Liver (tissue), 8 donors: ENCODE measurements at regions not wholly inside any gene's neighbourhood (a gene's known extent, or its start where the extent isn't known, plus 50 kb on each side); places are given as distances from the start of the nearest gene placed in this dataset.
A peak's percentile ranks its signal among the peaks of the same experiment; 100 is the strongest.

ENCODE experiments used
- DNase-seq: peaks from one replicate; pipeline ENCODE4 v3.0.0-alpha.2; 2017; ENCODE audit warnings: low spot score
- H3K27ac ChIP-seq, 2 donors: one replicate each; pipeline ENCODE4 v1.7.0; 2013; ENCODE audit warnings: inconsistent platforms in 2 of 2, low read length in 2 of 2, control low read depth in 1 of 2, low read depth in 1 of 2, mild to moderate bottlenecking in 1 of 2
- H3K27me3 ChIP-seq, 4 donors: one replicate each; pipeline versions ENCODE4 v1.6.1 to v1.7.0; 2013; ENCODE audit warnings: low read length in 3 of 4, inconsistent platforms in 1 of 4, mild to moderate bottlenecking in 1 of 4, moderate library complexity in 1 of 4; ENCODE audit not compliant: control insufficient read depth in 4 of 4, insufficient read depth in 4 of 4
- H3K36me3 ChIP-seq, 4 donors: one replicate each; pipeline versions ENCODE4 v1.6.1 to v1.7.0; 2013; ENCODE audit warnings: low read length in 3 of 4, mild to moderate bottlenecking in 3 of 4, low read depth in 1 of 4, moderate library complexity in 1 of 4; ENCODE audit not compliant: control insufficient read depth in 4 of 4, insufficient read depth in 3 of 4
- H3K4me1 ChIP-seq, 4 donors: one replicate each; pipeline versions ENCODE4 v1.6.1 to v1.7.0; 2013; ENCODE audit warnings: low read length in 3 of 4, mild to moderate bottlenecking in 3 of 4, moderate library complexity in 1 of 4; ENCODE audit not compliant: control insufficient read depth in 4 of 4, insufficient read depth in 4 of 4
- H3K4me3 ChIP-seq, 3 donors: one replicate each; pipeline versions ENCODE4 v1.6.1 to v1.7.0; 2013; ENCODE audit warnings: low read length in 3 of 3, control low read depth in 1 of 3, low read depth in 1 of 3, mild to moderate bottlenecking in 1 of 3
- H3K9ac ChIP-seq, 2 donors: one replicate each; pipeline ENCODE4 v1.7.0; 2013; ENCODE audit warnings: low read length in 2 of 2, mild to moderate bottlenecking in 2 of 2, moderate library complexity in 2 of 2, control low read depth in 1 of 2, low read depth in 1 of 2
- H3K9me3 ChIP-seq, 4 donors: one replicate each; pipeline versions ENCODE4 v1.6.1 to v1.7.0; 2013; ENCODE audit warnings: low read length in 3 of 4; ENCODE audit not compliant: control insufficient read depth in 4 of 4
- FOXA2 ChIP-seq: IDR thresholded peaks from 2 replicates; pipeline ENCODE4 v1.6.1; 2016; ENCODE audit warnings: antibody characterized with exemption
- GABPA ChIP-seq, 2 donors: IDR thresholded peaks in 1 of 2; conservative IDR thresholded peaks in 1 of 2; 2 replicates each; pipeline ENCODE4 v1.6.1; 2016; ENCODE audit warnings: antibody characterized with exemption in 2 of 2, mild to moderate bottlenecking in 1 of 2, moderate library complexity in 1 of 2
- HNF4G ChIP-seq: IDR thresholded peaks from 2 replicates; pipeline ENCODE4 v1.6.1; 2016; ENCODE audit warnings: antibody characterized with exemption
- JUND ChIP-seq, 2 donors: IDR thresholded peaks; 2 replicates each; pipeline ENCODE4 v1.6.1; 2016; ENCODE audit warnings: antibody characterized with exemption in 2 of 2
- NR2F2 ChIP-seq: IDR thresholded peaks from 2 replicates; pipeline ENCODE4 v1.6.1; 2016; ENCODE audit warnings: antibody characterized with exemption
- RXRA ChIP-seq, 2 donors: IDR thresholded peaks; 2 replicates each; pipeline ENCODE4 v1.6.1; 2017 to 2018; ENCODE audit warnings: antibody characterized with exemption in 2 of 2, mild to moderate bottlenecking in 1 of 2
- SP1 ChIP-seq: IDR thresholded peaks from 2 replicates; pipeline ENCODE4 v1.6.1; 2018; ENCODE audit warnings: antibody characterized with exemption, mild to moderate bottlenecking
- TAF1 ChIP-seq: conservative IDR thresholded peaks from 2 replicates; pipeline ENCODE4 v1.6.1; 2016; ENCODE audit warnings: antibody characterized with exemption, mild to moderate bottlenecking
- WGBS: extraction: QIAGEN DNeasy Blood & Tissue Kit; methylation state at CpG from one replicate; pipeline ENCODE4 v1.1.7; 2013; 5-methylcytosine and 5-hydroxymethylcytosine counted together
- TF ChIP-seq, protein P1 (sequence below): IDR thresholded peaks from 2 replicates; pipeline ENCODE4 v1.6.1; 2016; ENCODE audit warnings: antibody characterized with exemption, mild to moderate bottlenecking
- TF ChIP-seq, protein P2 (sequence below): IDR thresholded peaks from 2 replicates; pipeline ENCODE4 v1.6.1; 2016; ENCODE audit warnings: antibody characterized with exemption
- TF ChIP-seq, protein P3 (sequence below): IDR thresholded peaks from 2 replicates; pipeline ENCODE4 v1.6.1; 2016; ENCODE audit warnings: antibody characterized with exemption
- TF ChIP-seq, protein P4 (sequence below): fragments of 150-350 bp; IDR thresholded peaks from 2 replicates; pipeline ENCODE4 v1.5.1; 2017; ENCODE audit warnings: improper control_type of control experiment, low read depth, low read length; ENCODE audit not compliant: missing input control
- TF ChIP-seq, protein P5 (sequence below): IDR thresholded peaks from 2 replicates; pipeline ENCODE4 v1.6.1; 2016; ENCODE audit warnings: antibody characterized with exemption
- donor health status: healthy.
- donor health status: healthy.
- donor health status: healthy.
- donor health status: healthy.
- donor health status: healthy.

GRCh38 chr2:64296695-64297346 lies 152.6 kb upstream of the PELI1 start:
- TF ChIP-seq, protein P1, sequence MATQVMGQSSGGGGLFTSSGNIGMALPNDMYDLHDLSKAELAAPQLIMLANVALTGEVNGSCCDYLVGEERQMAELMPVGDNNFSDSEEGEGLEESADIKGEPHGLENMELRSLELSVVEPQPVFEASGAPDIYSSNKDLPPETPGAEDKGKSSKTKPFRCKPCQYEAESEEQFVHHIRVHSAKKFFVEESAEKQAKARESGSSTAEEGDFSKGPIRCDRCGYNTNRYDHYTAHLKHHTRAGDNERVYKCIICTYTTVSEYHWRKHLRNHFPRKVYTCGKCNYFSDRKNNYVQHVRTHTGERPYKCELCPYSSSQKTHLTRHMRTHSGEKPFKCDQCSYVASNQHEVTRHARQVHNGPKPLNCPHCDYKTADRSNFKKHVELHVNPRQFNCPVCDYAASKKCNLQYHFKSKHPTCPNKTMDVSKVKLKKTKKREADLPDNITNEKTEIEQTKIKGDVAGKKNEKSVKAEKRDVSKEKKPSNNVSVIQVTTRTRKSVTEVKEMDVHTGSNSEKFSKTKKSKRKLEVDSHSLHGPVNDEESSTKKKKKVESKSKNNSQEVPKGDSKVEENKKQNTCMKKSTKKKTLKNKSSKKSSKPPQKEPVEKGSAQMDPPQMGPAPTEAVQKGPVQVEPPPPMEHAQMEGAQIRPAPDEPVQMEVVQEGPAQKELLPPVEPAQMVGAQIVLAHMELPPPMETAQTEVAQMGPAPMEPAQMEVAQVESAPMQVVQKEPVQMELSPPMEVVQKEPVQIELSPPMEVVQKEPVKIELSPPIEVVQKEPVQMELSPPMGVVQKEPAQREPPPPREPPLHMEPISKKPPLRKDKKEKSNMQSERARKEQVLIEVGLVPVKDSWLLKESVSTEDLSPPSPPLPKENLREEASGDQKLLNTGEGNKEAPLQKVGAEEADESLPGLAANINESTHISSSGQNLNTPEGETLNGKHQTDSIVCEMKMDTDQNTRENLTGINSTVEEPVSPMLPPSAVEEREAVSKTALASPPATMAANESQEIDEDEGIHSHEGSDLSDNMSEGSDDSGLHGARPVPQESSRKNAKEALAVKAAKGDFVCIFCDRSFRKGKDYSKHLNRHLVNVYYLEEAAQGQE, result peak; percentile 87
- TF ChIP-seq FOXA2, result no peak
- 88% methylated on average over 8 of the region's 8 CpGs for WGBS
- no peak overlapping the region for H3K27ac ChIP-seq
- H3K9ac ChIP-seq, result no peak overlapping the region
- H3K4me3 ChIP-seq, result no peak overlapping the region
- no peaks in the 10 kb centered on the region for H3K4me1 ChIP-seq
- H3K27me3 ChIP-seq, result no peaks in the 10 kb centered on the region
- DNase-seq, result no peak
- H3K9me3 ChIP-seq, result no peaks in the 10 kb centered on the region
- H3K36me3 ChIP-seq, result no peaks in the 10 kb centered on the region

DNA sequence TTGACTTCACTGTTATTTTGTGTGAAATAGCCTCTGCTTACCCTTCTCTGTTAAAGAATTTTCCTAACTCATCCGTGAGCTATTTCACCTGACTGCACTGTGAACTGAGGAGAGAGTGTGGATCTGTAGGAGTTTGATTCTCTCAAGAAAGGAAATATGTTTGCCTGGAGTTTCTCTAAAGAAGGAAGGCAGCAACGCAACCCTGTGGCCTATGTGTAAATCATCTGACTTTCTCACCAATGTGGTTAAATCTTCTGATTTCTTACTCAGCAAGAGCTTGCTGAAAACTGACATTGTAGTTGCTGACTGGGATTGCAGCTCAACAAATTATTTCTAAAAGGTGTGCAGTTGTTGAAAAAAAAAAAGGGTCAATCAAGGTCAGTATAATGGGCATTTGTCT lies 153.9 kb upstream of the PELI1 start:
- DNase-seq, result no peak
- Histone ChIP-seq H3K27ac (no peak overlapping the region), H3K4me1 (no peaks in the 10 kb centered on the region), H3K27me3 (no peaks in the 10 kb centered on the region), H3K9me3 (no peaks in the 10 kb centered on the region), H3K9ac (no peak overlapping the region), H3K4me3 (no peak overlapping the region), H3K36me3 (no peaks in the 10 kb centered on the region)
- 88% methylated on average over 2 of the region's 2 CpGs for WGBS
- TF ChIP-seq HNF4G, result no peak
- TF ChIP-seq SP1, result no peak
- TF ChIP-seq, protein P2, sequence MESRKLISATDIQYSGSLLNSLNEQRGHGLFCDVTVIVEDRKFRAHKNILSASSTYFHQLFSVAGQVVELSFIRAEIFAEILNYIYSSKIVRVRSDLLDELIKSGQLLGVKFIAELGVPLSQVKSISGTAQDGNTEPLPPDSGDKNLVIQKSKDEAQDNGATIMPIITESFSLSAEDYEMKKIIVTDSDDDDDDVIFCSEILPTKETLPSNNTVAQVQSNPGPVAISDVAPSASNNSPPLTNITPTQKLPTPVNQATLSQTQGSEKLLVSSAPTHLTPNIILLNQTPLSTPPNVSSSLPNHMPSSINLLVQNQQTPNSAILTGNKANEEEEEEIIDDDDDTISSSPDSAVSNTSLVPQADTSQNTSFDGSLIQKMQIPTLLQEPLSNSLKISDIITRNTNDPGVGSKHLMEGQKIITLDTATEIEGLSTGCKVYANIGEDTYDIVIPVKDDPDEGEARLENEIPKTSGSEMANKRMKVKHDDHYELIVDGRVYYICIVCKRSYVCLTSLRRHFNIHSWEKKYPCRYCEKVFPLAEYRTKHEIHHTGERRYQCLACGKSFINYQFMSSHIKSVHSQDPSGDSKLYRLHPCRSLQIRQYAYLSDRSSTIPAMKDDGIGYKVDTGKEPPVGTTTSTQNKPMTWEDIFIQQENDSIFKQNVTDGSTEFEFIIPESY, result no peak
- TF ChIP-seq JUND (IDR thresholded peaks at IDR 0.05), result no peak
- TF ChIP-seq FOXA2, result no peak
- no peak for TF ChIP-seq TAF1
- TF ChIP-seq RXRA (IDR thresholded peaks at IDR 0.05), result no peak
- TF ChIP-seq NR2F2, result no peak
- TF ChIP-seq, protein P3, sequence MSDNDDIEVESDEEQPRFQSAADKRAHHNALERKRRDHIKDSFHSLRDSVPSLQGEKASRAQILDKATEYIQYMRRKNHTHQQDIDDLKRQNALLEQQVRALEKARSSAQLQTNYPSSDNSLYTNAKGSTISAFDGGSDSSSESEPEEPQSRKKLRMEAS, result no peak
- no peak for TF ChIP-seq GABPA (IDR thresholded peaks at IDR 0.05 in 1 of 2, conservative IDR thresholded peaks at IDR 0.05 in 1 of 2)
- TF ChIP-seq, protein P4, sequence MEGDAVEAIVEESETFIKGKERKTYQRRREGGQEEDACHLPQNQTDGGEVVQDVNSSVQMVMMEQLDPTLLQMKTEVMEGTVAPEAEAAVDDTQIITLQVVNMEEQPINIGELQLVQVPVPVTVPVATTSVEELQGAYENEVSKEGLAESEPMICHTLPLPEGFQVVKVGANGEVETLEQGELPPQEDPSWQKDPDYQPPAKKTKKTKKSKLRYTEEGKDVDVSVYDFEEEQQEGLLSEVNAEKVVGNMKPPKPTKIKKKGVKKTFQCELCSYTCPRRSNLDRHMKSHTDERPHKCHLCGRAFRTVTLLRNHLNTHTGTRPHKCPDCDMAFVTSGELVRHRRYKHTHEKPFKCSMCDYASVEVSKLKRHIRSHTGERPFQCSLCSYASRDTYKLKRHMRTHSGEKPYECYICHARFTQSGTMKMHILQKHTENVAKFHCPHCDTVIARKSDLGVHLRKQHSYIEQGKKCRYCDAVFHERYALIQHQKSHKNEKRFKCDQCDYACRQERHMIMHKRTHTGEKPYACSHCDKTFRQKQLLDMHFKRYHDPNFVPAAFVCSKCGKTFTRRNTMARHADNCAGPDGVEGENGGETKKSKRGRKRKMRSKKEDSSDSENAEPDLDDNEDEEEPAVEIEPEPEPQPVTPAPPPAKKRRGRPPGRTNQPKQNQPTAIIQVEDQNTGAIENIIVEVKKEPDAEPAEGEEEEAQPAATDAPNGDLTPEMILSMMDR, result no peak
- TF ChIP-seq, protein P5, sequence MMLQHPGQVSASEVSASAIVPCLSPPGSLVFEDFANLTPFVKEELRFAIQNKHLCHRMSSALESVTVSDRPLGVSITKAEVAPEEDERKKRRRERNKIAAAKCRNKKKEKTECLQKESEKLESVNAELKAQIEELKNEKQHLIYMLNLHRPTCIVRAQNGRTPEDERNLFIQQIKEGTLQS, result no peak
